ENCODE measurements at regions not wholly inside any gene's neighbourhood (a gene's known extent, or its start where the extent isn't known, plus 50 kb on each side); places are given as distances from the start of the nearest gene placed in this dataset.
"Not testable (repeated sequence)": the region's sequence is repeated elsewhere in the genome, so short reads cannot be mapped to it uniquely, and the experiment has no call there.

DNA sequence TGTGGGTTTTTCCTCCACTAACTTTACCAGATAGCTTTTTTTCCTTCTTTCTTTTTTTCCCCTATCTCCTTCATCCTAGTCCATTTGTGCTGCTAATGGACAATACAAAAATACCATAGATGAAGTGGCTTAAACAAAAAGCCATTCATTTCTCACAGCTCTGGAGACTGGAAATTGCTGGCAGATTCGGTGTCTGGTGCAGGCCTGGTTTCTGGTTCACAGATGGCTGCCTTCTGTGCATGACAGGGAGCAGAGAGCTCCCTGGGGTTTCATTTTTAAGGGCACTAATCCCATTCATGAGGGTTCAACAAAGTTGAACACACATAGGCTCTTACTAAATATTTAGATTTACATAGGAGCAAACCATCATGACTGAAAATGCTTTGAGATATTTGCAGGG is 467.4 kb downstream of the TYW1 start:
- no peak for DNase-seq (ENCODE audit: extremely low read depth, low read depth)

DNA sequence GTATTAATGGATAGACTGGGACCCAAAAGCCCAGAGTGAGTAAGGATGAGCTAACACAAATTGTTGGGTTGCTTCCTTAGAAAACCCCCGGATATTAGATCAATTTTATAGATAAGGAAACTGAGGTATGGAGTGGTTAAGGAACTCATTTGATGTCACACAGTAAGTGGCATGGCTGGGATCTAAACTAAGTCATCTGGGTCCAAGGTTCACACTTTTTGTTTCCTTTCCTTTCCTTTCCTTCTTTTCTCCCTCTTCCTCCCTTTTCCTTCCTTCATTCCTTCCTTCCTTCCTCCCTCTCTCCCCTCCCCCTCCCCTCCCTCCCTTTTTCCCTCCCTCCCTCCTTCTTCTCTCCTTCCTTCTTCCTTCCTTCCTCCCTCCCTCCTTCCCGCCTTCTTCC is 469.5 kb downstream of the TYW1 start:
- no peak for DNase-seq (ENCODE audit: extremely low read depth, low read depth)

DNA sequence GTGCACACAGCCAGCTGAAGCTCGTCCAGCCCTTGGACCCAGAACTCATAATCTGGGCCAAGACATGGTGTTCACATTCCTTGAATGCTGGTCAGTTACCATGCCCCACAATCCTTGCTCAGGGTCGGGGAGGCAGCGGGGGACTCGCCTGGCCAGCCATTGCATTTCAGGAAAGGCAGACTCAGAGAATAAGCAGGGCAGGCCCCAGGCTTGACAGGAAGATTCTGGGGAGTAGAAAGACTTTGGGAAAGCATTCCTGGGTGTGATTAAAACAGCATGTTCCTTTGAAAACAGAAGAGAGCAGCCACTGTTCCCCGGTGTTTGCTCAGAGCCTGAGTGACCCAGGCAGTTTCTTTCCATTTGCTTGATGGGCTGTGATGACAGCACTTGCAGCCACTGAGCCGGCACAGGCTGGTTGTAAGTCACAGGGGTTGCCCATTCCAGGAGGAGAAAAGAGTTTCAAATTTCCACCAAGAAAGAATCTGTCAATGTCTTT is 473.7 kb downstream of the TYW1 start:
- no peak for DNase-seq (ENCODE audit: extremely low read depth, low read depth)

DNA sequence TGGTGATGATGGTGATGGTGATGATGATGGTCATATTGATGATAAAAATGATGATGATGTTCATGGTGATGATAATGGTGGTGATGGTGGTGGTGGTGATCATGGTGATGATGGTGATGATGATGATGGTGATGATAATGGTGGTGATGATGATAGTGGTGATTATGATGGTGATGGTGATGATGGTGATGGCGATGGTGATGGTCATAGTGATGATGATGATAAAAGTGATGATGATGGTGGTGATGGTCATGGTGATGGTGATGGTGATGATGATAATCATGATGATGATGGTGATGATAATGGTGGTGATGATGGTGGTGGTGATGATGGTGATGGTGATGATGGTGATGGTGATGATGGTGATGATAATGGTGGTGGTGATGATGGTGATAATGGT is 478.7 kb downstream of the TYW1 start:
- DNase-seq (ENCODE audit: extremely low read depth, low read depth): no peak

- no peak for DNase-seq (ENCODE audit: extremely low read depth, low read depth)
Measured at GRCh38 chr7:67478066-67478465, 481.4 kb downstream of the TYW1 start.

- DNase-seq (ENCODE audit: extremely low read depth, low read depth): peak; percentile 59
Measured at GRCh38 chr7:67484244-67484751, 487.7 kb downstream of the TYW1 start.

GRCh38 chr7:67486401-67486800 is 489.8 kb downstream of the TYW1 start:
- DNase-seq (ENCODE audit: extremely low read depth, low read depth): no peak

DNA sequence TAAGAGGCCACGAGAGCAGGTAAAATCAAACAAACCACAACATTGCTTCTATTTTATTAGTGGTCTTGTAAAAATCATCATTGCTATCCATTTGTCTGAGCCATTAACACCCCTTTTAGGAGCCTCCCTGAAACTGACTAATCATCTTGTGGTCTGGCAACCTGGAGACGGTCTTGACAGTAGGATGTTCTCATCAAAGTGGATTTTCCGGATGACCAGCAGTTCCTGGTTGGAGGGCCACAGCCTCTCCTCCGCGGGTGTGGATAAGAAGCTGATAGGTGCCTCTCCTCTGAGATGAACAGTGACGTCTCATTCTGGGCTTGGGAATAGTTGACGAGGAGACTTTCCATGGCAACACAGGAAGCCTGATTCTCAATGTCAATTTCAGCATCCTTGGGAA is 490.7 kb downstream of the TYW1 start:
- DNase-seq (ENCODE audit: extremely low read depth, low read depth): no peak

DNA sequence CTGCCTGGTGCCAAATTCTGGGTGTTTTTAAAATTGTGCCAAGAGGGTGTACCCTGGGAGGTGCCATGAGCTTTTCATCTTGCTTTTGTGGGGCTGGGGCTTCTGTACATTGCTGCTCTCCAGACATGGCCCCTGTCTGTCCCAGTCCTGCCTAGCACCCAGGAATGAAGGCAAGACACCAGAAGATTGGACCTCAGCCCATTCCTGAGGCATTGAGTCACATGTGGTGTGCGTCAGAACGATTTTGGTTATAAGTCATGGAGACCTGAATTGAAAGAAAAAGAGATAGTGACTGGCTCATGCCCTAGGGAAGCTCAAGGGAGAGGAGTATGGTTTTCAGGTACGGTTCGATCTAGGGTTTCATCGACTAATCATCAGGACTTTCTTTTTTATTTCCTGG is 493.2 kb downstream of the TYW1 start:
- DNase-seq (ENCODE audit: extremely low read depth, low read depth): no peak

GRCh38 chr7:67493366-67493765 is 496.7 kb downstream of the TYW1 start:
- DNase-seq (ENCODE audit: extremely low read depth, low read depth): no peak

DNA sequence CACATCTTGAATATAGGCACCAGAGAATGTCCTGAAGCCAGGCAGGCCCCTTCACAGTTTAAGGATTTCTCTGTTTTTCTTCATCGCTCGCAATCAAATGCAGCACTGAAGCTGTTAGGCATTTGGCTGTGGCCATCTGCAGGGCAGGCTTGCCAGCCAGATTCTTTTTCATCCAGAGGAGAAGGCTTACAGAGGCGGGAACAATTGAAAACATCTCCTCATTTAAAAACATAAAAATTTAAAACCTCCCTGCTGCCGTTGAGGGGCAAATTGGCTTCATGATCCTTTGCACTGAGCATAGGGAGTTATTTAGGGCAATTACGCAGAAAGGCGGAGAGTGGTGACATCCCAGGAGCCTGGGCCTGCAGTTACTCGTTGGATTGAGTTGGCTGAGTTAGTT is 500.0 kb downstream of the TYW1 start:
- no peak for DNase-seq (ENCODE audit: extremely low read depth, low read depth)

DNA sequence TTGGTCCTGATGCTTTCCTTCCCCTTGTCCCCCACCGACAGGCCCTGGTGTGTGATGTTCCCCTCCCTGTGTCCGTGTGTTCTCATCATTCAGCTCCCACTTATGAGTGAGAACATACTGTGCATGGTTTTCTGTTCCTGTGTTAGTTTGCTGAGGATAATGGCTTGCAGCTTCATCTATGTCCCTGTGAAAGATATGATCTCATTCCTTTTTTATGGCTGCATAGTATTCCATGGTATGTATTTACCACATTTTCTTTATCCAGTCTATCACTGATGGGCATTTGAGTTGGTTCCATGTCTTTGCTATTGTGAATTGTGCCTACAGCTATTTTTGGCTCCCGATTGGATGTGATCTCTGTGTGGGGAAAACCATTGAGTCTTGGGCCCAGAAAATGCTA is 501.3 kb downstream of the TYW1 start:
- DNase-seq (ENCODE audit: extremely low read depth, low read depth): not testable (repeated sequence)

- DNase-seq (ENCODE audit: extremely low read depth, low read depth): no peak
Measured at GRCh38 chr7:67502929-67503328, 506.3 kb downstream of the TYW1 start.

DNA sequence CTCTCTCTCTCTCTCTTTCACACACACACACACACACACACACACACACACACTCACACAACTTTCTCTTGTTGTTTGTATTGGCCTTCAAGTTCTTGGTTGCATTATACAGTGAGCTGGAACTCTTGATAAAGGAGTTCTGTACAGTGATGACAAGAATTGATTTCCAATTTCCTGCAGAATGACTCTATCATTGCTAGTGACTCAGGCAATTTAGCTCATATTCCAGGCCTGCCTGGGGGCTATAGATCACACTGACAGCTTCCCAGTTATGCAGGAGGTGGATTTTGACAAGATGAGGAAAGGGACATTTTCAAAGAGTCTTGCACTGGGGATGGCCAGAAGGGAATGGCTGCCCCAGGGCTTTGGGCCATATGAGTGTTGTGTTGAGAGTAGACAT is 508.8 kb downstream of the TYW1 start:
- no peak for DNase-seq (ENCODE audit: extremely low read depth, low read depth)

GRCh38 chr7:67512481-67512880 is 515.8 kb downstream of the TYW1 start:
- DNase-seq (ENCODE audit: extremely low read depth, low read depth): no peak

- no peak for DNase-seq (ENCODE audit: extremely low read depth, low read depth)
Measured at GRCh38 chr7:67518580-67518979, 521.9 kb downstream of the TYW1 start.

GRCh38 chr7:67519171-67519570 is 522.5 kb downstream of the TYW1 start:
- no peak for DNase-seq (ENCODE audit: extremely low read depth, low read depth)

- no peak for DNase-seq (ENCODE audit: extremely low read depth, low read depth)
Measured at GRCh38 chr7:67522504-67522903, 525.9 kb downstream of the TYW1 start.

GRCh38 chr7:67523713-67524112 is 527.1 kb downstream of the TYW1 start:
- DNase-seq (ENCODE audit: extremely low read depth, low read depth): no peak

DNA sequence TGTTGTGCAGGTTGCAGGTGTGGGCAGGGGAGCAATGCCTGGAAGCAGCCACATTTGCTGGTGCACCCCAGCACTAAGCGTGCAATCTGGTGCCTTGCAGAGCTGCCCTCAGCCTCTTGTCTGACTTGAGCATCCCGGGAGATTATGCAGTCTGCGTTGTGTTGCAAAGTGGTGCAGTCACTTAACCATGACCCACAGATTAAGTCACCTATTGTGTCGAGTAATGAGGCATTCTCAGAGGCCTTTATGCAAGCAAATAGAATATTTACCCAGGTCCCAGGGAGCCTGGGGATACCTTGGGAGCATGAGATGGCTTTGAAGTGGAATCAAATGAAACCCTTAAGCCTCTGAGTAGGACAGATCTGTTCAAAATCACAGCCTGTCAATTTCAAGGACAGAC is 529.0 kb downstream of the TYW1 start:
- DNase-seq (ENCODE audit: extremely low read depth, low read depth): no peak

- no peak for DNase-seq (ENCODE audit: extremely low read depth, low read depth)
Measured at GRCh38 chr7:67535241-67535989, 538.8 kb downstream of the TYW1 start.

- DNase-seq (ENCODE audit: extremely low read depth, low read depth): no peak
Measured at GRCh38 chr7:67542916-67543315, 546.3 kb downstream of the TYW1 start.

All from NCI-H460 (cell line).